Kasumi-1 (cell line): ENCODE measurements at regions not wholly inside any gene's neighbourhood (a gene's known extent, or its start where the extent isn't known, plus 50 kb on each side); places are given as distances from the start of the nearest gene placed in this dataset.

ENCODE experiments used
- DNase-seq, 2 experiments: peaks; one replicate each; lab custom pipeline; 2025; lab: John Stamatoyannopoulos, UW

GRCh38 chrX:45872480-45872879 is 671.8 kb upstream of the DIPK2B start:
- DNase-seq: no peak

GRCh38 chrX:45868425-45868824 is 667.7 kb upstream of the DIPK2B start:
- DNase-seq: no peak

- no peak for DNase-seq
Observed at GRCh38 chrX:45862801-45863200, 662.1 kb upstream of the DIPK2B start.

- no peak for DNase-seq
Observed at GRCh38 chrX:45860450-45860849, 659.8 kb upstream of the DIPK2B start.

- no peak for DNase-seq
Observed at GRCh38 chrX:45859407-45859806, 658.7 kb upstream of the DIPK2B start.

GRCh38 chrX:45852884-45853283 is 652.2 kb upstream of the DIPK2B start:
- no peak for DNase-seq

- DNase-seq: no peak
Observed at GRCh38 chrX:45851434-45851991, 650.8 kb upstream of the DIPK2B start.

- no peak for DNase-seq
Observed at GRCh38 chrX:45850775-45851433, 650.2 kb upstream of the DIPK2B start.

GRCh38 chrX:45850197-45850774 is 649.6 kb upstream of the DIPK2B start:
- peak in 1 of 2 experiments; percentile 1 for DNase-seq

- DNase-seq: peak in 1 of 2 experiments; percentile 33
Observed at GRCh38 chrX:45849261-45849862, 648.7 kb upstream of the DIPK2B start.

- DNase-seq: no peak
Observed at GRCh38 chrX:45847961-45848360, 647.3 kb upstream of the DIPK2B start.

- no peak for DNase-seq
Observed at GRCh38 chrX:45846328-45846727, 645.7 kb upstream of the DIPK2B start.

GRCh38 chrX:45845142-45845541 is 644.5 kb upstream of the DIPK2B start:
- DNase-seq: no peak

- DNase-seq: peak in 1 of 2 experiments; percentile 4
Observed at GRCh38 chrX:45843518-45843917, 642.8 kb upstream of the DIPK2B start.

GRCh38 chrX:45842926-45843315 is 642.2 kb upstream of the DIPK2B start:
- DNase-seq: no peak

GRCh38 chrX:45842207-45842925 is 641.7 kb upstream of the DIPK2B start:
- no peak for DNase-seq

- no peak for DNase-seq
Observed at GRCh38 chrX:45840411-45840950, 639.8 kb upstream of the DIPK2B start.

- no peak for DNase-seq
Observed at GRCh38 chrX:45830343-45830742, 629.7 kb upstream of the DIPK2B start.

GRCh38 chrX:45824471-45824870 is 623.8 kb upstream of the DIPK2B start:
- no peak for DNase-seq

GRCh38 chrX:45823536-45823935 is 622.9 kb upstream of the DIPK2B start:
- DNase-seq: no peak

- DNase-seq: no peak
Observed at GRCh38 chrX:45822124-45822523, 621.4 kb upstream of the DIPK2B start.

- no peak for DNase-seq
Observed at GRCh38 chrX:45818913-45819312, 618.2 kb upstream of the DIPK2B start.
